ENCODE measurements at regions not wholly inside any gene's neighbourhood (a gene's known extent, or its start where the extent isn't known, plus 50 kb on each side); places are given as distances from the start of the nearest gene placed in this dataset.

DNA sequence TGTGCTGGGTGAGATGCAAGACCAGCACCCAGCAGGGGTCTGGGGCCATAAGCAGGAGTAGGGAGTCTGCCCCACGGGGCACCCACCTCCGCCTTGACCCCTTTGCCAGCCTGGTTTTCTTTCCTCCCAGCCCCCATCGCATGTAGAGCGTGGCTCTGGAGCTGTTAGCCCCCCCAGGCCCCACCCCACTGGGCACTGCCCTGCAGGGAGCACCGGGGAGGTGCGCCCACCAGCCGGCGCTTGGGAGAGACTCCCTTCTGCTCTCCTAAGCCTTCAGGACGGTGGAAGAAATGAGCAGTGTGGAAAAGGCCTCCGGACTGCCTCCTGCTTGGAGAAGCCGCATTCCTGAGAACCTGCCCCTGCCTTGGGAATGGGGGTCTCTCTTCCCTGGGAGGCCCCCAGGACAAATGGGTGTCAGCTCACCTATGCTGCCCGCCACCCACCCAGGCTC, 186.2 kb downstream of the IRF8 start:
- H3K36me3 ChIP-seq, result no peaks in the 10 kb centered on the region
- H3K4me3 ChIP-seq, result no peak overlapping the region
- no peaks in the 10 kb centered on the region for H3K4me1 ChIP-seq (ENCODE audit: control insufficient read depth in 1 of 2, low read depth in 2 of 2)
- DNase-seq (ENCODE audit: low spot score) (no peak), ATAC-seq (ENCODE audit: insufficient number of reproducible peaks, low FRiP score, low read depth) (no peak)
- H3K9me3 ChIP-seq, result no peaks in the 10 kb centered on the region
- no peak overlapping the region for H3K27ac ChIP-seq
- no peaks in the 10 kb centered on the region for H3K27me3 ChIP-seq (replicated peaks; ENCODE audit: insufficient read depth)
- TF ChIP-seq, protein P1, sequence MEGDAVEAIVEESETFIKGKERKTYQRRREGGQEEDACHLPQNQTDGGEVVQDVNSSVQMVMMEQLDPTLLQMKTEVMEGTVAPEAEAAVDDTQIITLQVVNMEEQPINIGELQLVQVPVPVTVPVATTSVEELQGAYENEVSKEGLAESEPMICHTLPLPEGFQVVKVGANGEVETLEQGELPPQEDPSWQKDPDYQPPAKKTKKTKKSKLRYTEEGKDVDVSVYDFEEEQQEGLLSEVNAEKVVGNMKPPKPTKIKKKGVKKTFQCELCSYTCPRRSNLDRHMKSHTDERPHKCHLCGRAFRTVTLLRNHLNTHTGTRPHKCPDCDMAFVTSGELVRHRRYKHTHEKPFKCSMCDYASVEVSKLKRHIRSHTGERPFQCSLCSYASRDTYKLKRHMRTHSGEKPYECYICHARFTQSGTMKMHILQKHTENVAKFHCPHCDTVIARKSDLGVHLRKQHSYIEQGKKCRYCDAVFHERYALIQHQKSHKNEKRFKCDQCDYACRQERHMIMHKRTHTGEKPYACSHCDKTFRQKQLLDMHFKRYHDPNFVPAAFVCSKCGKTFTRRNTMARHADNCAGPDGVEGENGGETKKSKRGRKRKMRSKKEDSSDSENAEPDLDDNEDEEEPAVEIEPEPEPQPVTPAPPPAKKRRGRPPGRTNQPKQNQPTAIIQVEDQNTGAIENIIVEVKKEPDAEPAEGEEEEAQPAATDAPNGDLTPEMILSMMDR (IDR thresholded peaks at IDR 0.05), result no peak

DNA sequence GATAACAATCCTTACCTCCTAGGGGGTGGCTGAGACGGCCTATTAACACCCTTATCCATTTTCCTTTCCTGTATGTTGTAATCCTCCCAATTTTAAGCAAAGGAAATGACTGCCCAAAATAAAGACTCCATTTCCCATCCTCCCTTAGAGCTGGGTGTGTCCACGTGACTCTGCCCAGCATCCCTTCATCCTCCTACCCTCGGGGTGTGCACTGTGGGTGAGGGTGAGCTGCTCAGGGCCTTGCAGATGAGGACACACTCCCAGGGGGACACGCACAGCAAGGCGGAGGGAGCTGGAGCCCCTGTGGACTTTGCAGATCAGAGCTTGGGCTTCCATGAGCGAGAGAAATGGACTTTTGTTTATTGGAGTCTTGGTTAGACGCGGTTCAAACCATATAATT, 186.8 kb downstream of the IRF8 start:
- Histone ChIP-seq H3K4me1 (ENCODE audit: control insufficient read depth in 1 of 2, low read depth in 2 of 2) (no peaks in the 10 kb centered on the region), H3K27ac (no peak overlapping the region), H3K27me3 (replicated peaks; ENCODE audit: insufficient read depth) (no peaks in the 10 kb centered on the region), H3K4me3 (no peak overlapping the region), H3K9me3 (no peaks in the 10 kb centered on the region), H3K36me3 (no peaks in the 10 kb centered on the region)
- DNase-seq (ENCODE audit: low spot score), result no peak
- no peak for ATAC-seq (ENCODE audit: insufficient number of reproducible peaks, low FRiP score, low read depth)
- TF ChIP-seq, protein P1 (IDR thresholded peaks at IDR 0.05), result no peak

DNA sequence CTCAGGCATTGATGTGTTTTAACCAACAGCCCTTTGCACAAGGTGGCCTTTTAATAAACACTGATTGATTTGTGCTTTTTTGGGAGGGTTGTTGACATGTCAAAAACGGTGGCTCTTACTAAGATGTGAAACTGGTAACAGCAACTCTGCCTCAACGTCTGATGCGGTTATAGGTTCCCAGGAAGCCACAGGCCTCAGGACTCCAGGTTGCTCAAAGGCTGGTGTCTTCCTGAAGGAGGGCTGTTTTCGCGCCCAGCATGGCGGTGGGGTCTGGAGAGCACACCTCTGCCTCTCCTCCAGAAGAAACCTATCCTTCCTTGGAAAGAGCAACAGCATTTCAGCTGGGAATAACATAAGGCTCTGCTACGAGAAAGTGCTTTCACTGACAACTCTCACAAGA, 187.5 kb downstream of the IRF8 start:
- no peaks in the 10 kb centered on the region for H3K27me3 ChIP-seq (replicated peaks; ENCODE audit: insufficient read depth)
- DNase-seq (ENCODE audit: low spot score) (no peak), ATAC-seq (ENCODE audit: insufficient number of reproducible peaks, low FRiP score, low read depth) (no peak)
- H3K4me3 ChIP-seq, result no peak overlapping the region
- H3K27ac ChIP-seq, result no peak overlapping the region
- no peaks in the 10 kb centered on the region for H3K36me3 ChIP-seq
- H3K4me1 ChIP-seq (ENCODE audit: control insufficient read depth in 1 of 2, low read depth in 2 of 2), result no peaks in the 10 kb centered on the region
- no peaks in the 10 kb centered on the region for H3K9me3 ChIP-seq
- TF ChIP-seq, protein P1 (IDR thresholded peaks at IDR 0.05), result no peak

DNA sequence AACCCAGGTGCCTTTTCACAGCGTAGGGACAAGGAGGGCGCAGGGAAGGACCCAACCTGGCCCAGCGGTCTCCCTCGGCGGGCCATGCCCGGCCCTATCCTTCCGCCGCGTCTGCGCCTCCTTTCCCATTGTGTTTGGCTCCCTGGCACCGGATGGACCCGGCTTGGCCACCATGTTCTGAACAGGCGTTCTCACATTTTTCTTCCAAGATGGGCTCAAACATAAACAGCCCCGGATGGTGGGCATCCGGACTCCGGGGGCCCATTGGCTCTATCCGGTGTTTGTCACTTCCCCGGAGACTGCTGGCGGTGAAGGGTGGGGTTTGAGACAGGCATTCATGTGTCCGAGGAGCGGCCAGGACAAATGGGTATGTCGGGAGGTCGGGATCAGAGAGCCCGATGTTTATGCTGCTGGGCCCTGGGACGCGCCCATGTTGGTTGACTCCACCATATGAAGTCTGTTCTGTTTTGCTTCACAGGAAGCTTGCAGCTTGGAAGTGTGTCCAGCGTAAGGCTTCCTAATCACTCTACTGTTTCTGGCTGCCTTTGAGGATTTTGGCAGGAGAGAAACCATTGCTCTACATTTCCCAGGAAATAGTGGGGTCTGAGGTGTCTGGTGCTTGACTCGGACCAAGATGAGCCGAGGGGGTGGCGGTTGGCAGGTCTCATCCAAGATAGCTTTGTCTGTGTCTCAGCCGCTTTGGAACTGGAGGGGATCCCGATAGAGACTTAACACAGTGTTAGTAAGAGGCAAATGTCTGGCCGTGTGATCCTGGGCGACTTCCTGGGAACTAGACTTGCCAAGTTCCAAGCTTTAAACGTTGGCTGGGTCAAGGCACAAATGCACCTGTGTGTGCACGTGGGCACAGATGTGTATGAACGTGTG, 188.3 kb downstream of the IRF8 start:
- no peak for DNase-seq (ENCODE audit: low spot score)
- Histone ChIP-seq H3K9me3 (no peaks in the 10 kb centered on the region), H3K27me3 (replicated peaks; ENCODE audit: insufficient read depth) (no peaks in the 10 kb centered on the region), H3K27ac (no peak overlapping the region), H3K4me3 (no peak overlapping the region), H3K36me3 (no peaks in the 10 kb centered on the region), H3K4me1 (ENCODE audit: control insufficient read depth in 1 of 2, low read depth in 2 of 2) (no peaks in the 10 kb centered on the region)
- ATAC-seq (ENCODE audit: insufficient number of reproducible peaks, low FRiP score, low read depth), result no peak
- TF ChIP-seq, protein P1 (IDR thresholded peaks at IDR 0.05), result no peak

DNA sequence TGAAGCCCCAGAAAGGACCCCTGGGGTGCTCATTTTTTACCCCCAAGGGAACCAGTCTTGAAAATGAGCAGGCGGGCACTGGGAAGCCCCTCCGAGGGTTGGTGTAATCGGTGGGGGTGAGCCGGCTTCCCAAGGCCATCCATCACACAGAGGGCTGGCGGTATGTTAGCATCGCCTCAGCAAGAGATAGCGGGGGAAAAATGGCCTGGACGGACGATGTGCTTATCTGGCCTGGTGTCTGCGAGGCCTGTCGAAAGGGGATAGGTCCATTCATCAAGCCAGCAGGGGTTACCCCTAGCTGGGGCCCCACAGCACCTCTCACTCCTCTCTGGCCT, 188.9 kb downstream of the IRF8 start:
- no peak overlapping the region for H3K27ac ChIP-seq
- H3K9me3 ChIP-seq, result no peaks in the 10 kb centered on the region
- no peaks in the 10 kb centered on the region for H3K27me3 ChIP-seq (replicated peaks; ENCODE audit: insufficient read depth)
- no peak overlapping the region for H3K4me3 ChIP-seq
- H3K4me1 ChIP-seq (ENCODE audit: control insufficient read depth in 1 of 2, low read depth in 2 of 2), result no peaks in the 10 kb centered on the region
- ATAC-seq (ENCODE audit: insufficient number of reproducible peaks, low FRiP score, low read depth) (no peak), DNase-seq (ENCODE audit: low spot score) (no peak)
- H3K36me3 ChIP-seq, result no peaks in the 10 kb centered on the region
- TF ChIP-seq, protein P1 (IDR thresholded peaks at IDR 0.05), result no peak
